GM12864 (cell line): ENCODE measurements at regions not wholly inside any gene's neighbourhood (a gene's known extent, or its start where the extent isn't known, plus 50 kb on each side); places are given as distances from the start of the nearest gene placed in this dataset.

ENCODE experiments used
- DNase-seq: peaks from one replicate; pipeline ENCODE4 v3.0.0-alpha.2; 2011; ENCODE audit warnings: low read depth
- H3K4me3 ChIP-seq: 2 replicates; pipeline ENCODE4 v1.5.1; 2011; ENCODE audit warnings: mild to moderate bottlenecking, low read depth, low read length, control low read depth
- CTCF ChIP-seq: IDR thresholded peaks from 2 replicates; pipeline ENCODE4 v1.5.1; 2011; ENCODE audit warnings: low read depth, mild to moderate bottlenecking, moderate library complexity, low read length, control low read depth, inconsistent platforms; ENCODE audit errors: missing control alignments

GRCh38 chr10:69732826-69733150 is 68.9 kb upstream of the COL13A1 start:
- DNase-seq = no peak
- no peak for TF ChIP-seq CTCF
- no peak overlapping the region for H3K4me3 ChIP-seq

GRCh38 chr10:69733791-69734261 is 67.9 kb upstream of the COL13A1 start:
- no peak for DNase-seq
- TF ChIP-seq CTCF = no peak
- H3K4me3 ChIP-seq = no peak overlapping the region

GRCh38 chr10:69734416-69734796 is 67.3 kb upstream of the COL13A1 start:
- no peak overlapping the region for H3K4me3 ChIP-seq
- no peak for DNase-seq
- no peak for TF ChIP-seq CTCF

- H3K4me3 ChIP-seq = no peak overlapping the region
- DNase-seq = no peak
- no peak for TF ChIP-seq CTCF
Measured at GRCh38 chr10:69734797-69735468, 66.8 kb upstream of the COL13A1 start.

- DNase-seq = no peak
- no peak for TF ChIP-seq CTCF
- no peak overlapping the region for H3K4me3 ChIP-seq
Measured at GRCh38 chr10:69736886-69737641, 64.6 kb upstream of the COL13A1 start.

GRCh38 chr10:69738071-69738470 is 63.6 kb upstream of the COL13A1 start:
- no peak for DNase-seq
- H3K4me3 ChIP-seq = no peak overlapping the region
- TF ChIP-seq CTCF = no peak
